ENCODE measurements at regions not wholly inside any gene's neighbourhood (a gene's known extent, or its start where the extent isn't known, plus 50 kb on each side); places are given as distances from the start of the nearest gene placed in this dataset.
"Not testable (repeated sequence)": the region's sequence is repeated elsewhere in the genome, so short reads cannot be mapped to it uniquely, and the experiment has no call there.

GRCh38 chr3:182514236-182514964, 278.9 kb upstream of the ATP11B start:
- TF ChIP-seq, protein P1, sequence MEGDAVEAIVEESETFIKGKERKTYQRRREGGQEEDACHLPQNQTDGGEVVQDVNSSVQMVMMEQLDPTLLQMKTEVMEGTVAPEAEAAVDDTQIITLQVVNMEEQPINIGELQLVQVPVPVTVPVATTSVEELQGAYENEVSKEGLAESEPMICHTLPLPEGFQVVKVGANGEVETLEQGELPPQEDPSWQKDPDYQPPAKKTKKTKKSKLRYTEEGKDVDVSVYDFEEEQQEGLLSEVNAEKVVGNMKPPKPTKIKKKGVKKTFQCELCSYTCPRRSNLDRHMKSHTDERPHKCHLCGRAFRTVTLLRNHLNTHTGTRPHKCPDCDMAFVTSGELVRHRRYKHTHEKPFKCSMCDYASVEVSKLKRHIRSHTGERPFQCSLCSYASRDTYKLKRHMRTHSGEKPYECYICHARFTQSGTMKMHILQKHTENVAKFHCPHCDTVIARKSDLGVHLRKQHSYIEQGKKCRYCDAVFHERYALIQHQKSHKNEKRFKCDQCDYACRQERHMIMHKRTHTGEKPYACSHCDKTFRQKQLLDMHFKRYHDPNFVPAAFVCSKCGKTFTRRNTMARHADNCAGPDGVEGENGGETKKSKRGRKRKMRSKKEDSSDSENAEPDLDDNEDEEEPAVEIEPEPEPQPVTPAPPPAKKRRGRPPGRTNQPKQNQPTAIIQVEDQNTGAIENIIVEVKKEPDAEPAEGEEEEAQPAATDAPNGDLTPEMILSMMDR (IDR thresholded peaks at IDR 0.05; ENCODE audit: low read depth, low read length), result no peak
- Histone ChIP-seq H3K4me3 (ENCODE audit: low read depth, low read length) (no peak overlapping the region), H3K27me3 (ENCODE audit: control insufficient read depth, insufficient read depth, low read length) (no peaks in the 10 kb centered on the region), H3K27ac (ENCODE audit: low read depth, low read length) (no peak overlapping the region), H3K9me3 (ENCODE audit: control insufficient read depth, insufficient read depth, low read length) (peaks cover 5% of the 10 kb centered on the region)
- DNase-seq (ENCODE audit: low read depth, low spot score), result no peak
- POLR2A ChIA-PET, result no interaction called here
- CTCF ChIA-PET, result no interaction called here

DNA sequence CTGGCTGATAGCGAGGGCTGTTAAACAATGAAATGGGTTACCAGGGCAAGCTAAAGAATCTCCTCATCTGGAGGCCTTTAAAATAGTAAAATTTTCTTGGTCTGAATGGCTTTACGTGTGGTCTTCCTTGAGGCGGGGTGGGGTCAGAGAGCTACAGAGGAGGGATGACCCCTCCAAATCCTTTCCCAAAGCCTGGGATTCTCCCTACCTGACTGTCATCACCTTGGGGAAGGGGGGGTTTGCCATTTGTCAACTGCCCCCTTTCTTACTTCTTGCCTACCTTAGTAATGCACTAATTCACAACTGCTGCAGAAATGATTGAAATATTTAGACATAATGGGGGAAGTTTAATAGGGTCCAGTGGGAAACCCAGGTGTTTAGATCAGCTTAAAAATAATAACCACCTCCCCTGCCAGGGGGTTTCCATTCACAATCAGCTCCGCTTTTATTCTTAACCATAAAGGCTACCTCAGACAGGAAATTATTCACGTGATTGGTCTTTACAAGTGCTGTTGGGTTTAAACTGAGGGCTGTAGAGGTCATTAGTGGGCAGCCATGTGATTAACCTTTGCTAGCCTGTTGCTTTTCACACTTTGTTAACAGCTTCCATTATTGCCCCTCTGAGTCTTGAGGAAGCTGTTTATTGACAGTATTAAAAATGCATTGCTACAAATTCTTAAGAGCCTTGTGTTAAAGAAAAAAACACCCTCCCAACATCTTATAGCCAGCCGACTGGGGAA, 276.5 kb upstream of the ATP11B start:
- TF ChIP-seq, protein P1 (IDR thresholded peaks at IDR 0.05; ENCODE audit: low read depth, low read length), result no peak
- POLR2A ChIA-PET, result no interaction called here
- DNase-seq (ENCODE audit: low read depth, low spot score), result no peak
- CTCF ChIA-PET, result no interaction called here
- no peak overlapping the region for H3K27ac ChIP-seq (ENCODE audit: low read depth, low read length)
- H3K9me3 ChIP-seq (ENCODE audit: control insufficient read depth, insufficient read depth, low read length), result peaks cover 9% of the 10 kb centered on the region
- no peaks in the 10 kb centered on the region for H3K27me3 ChIP-seq (ENCODE audit: control insufficient read depth, insufficient read depth, low read length)
- no peak overlapping the region for H3K4me3 ChIP-seq (ENCODE audit: low read depth, low read length)

- CTCF ChIA-PET, result no interaction called here
- no peak overlapping the region for H3K27ac ChIP-seq (ENCODE audit: low read depth, low read length)
- TF ChIP-seq, protein P1 (IDR thresholded peaks at IDR 0.05; ENCODE audit: low read depth, low read length), result no peak
- peaks cover 14% of the 10 kb centered on the region for H3K9me3 ChIP-seq (ENCODE audit: control insufficient read depth, insufficient read depth, low read length)
- POLR2A ChIA-PET, result no interaction called here
- H3K27me3 ChIP-seq (ENCODE audit: control insufficient read depth, insufficient read depth, low read length), result no peaks in the 10 kb centered on the region
- DNase-seq (ENCODE audit: low read depth, low spot score), result no peak
- H3K4me3 ChIP-seq (ENCODE audit: low read depth, low read length), result no peak overlapping the region
These were observed 273.7 kb upstream of the ATP11B start for GRCh38 chr3:182519569-182519968.

GRCh38 chr3:182521339-182521738, 272.0 kb upstream of the ATP11B start:
- H3K9me3 ChIP-seq (ENCODE audit: control insufficient read depth, insufficient read depth, low read length), result peaks cover 14% of the 10 kb centered on the region
- ChIA-PET POLR2A (no interaction called here), CTCF (no interaction called here)
- no peaks in the 10 kb centered on the region for H3K27me3 ChIP-seq (ENCODE audit: control insufficient read depth, insufficient read depth, low read length)
- no peak overlapping the region for H3K4me3 ChIP-seq (ENCODE audit: low read depth, low read length)
- DNase-seq (ENCODE audit: low read depth, low spot score), result no peak
- H3K27ac ChIP-seq (ENCODE audit: low read depth, low read length), result no peak overlapping the region
- TF ChIP-seq, protein P1 (IDR thresholded peaks at IDR 0.05; ENCODE audit: low read depth, low read length), result no peak

DNA sequence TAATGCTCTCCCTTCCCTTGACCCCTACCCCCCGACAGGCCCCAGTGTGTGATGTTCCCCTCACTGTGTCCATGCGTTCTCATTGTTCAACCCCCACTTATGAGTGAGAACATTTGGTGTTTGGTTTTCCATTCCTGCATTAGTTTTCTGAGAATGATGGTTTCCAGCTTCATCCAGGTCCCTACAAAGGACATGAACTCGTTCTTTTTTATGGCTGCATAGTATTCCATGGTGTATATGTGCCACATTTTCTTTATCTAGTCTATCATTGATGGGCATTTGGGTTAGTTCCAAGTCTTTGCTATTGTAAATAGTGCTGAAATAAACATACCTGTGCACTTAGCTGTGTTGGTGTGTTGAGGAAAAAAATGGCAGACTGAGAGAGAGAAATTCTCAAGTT, 269.9 kb upstream of the ATP11B start:
- H3K27me3 ChIP-seq (ENCODE audit: control insufficient read depth, insufficient read depth, low read length); CTCF ChIA-PET; DNase-seq (ENCODE audit: low read depth, low spot score); H3K27ac ChIP-seq (ENCODE audit: low read depth, low read length); POLR2A ChIA-PET; H3K4me3 ChIP-seq (ENCODE audit: low read depth, low read length): not testable (repeated sequence)
- peaks cover 10% of the 10 kb centered on the region for H3K9me3 ChIP-seq (ENCODE audit: control insufficient read depth, insufficient read depth, low read length)
